SK-N-SH (cell line): ENCODE measurements at regions not wholly inside any gene's neighbourhood (a gene's known extent, or its start where the extent isn't known, plus 50 kb on each side); places are given as distances from the start of the nearest gene placed in this dataset.
"Not testable (repeated sequence)": the region's sequence is repeated elsewhere in the genome, so short reads cannot be mapped to it uniquely, and the experiment has no call there.

ENCODE experiments used
- MXI1 ChIP-seq: IDR thresholded peaks from 2 replicates; pipeline ENCODE4 v1.6.1; 2012; ENCODE audit warnings: mild to moderate bottlenecking, low read depth, low read length, improper control_type of control experiment
- TF ChIP-seq, protein P1 (sequence below): fragments of 200-600 bp; sonication (generic); IDR thresholded peaks from 2 replicates; pipeline ENCODE4 v1.6.1; 2017; ENCODE audit warnings: antibody characterized with exemption, mild to moderate bottlenecking, moderate library complexity
- TF ChIP-seq, protein P2 (sequence below): IDR thresholded peaks from 2 replicates; pipeline ENCODE4 v1.4.0; 2012; ENCODE audit warnings: low read depth

DNA sequence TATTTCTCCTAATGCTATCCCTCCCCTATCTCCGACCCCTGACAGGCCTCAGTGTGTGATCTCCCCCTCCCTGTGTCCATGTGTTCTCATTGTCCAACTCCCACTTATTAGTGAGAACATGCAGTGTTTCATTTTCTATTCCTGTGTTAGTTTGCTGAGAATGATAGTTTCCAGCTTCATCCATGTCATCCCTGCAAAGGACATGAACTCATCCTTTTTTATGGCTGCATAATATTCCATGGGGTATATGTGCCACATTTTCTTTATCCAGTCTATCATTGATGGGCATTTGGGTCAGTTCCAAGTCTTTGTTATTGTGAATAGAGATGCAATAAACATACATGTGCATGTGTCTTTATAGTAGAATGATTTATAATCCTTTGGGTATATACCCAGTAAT is 190.0 kb downstream of the TFAP2B start:
- not testable (repeated sequence) for TF ChIP-seq MXI1
- TF ChIP-seq, protein P1, sequence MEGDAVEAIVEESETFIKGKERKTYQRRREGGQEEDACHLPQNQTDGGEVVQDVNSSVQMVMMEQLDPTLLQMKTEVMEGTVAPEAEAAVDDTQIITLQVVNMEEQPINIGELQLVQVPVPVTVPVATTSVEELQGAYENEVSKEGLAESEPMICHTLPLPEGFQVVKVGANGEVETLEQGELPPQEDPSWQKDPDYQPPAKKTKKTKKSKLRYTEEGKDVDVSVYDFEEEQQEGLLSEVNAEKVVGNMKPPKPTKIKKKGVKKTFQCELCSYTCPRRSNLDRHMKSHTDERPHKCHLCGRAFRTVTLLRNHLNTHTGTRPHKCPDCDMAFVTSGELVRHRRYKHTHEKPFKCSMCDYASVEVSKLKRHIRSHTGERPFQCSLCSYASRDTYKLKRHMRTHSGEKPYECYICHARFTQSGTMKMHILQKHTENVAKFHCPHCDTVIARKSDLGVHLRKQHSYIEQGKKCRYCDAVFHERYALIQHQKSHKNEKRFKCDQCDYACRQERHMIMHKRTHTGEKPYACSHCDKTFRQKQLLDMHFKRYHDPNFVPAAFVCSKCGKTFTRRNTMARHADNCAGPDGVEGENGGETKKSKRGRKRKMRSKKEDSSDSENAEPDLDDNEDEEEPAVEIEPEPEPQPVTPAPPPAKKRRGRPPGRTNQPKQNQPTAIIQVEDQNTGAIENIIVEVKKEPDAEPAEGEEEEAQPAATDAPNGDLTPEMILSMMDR, result not testable (repeated sequence)
- TF ChIP-seq, protein P2, sequence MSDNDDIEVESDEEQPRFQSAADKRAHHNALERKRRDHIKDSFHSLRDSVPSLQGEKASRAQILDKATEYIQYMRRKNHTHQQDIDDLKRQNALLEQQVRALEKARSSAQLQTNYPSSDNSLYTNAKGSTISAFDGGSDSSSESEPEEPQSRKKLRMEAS, result not testable (repeated sequence)
